Fibroblast of the aortic adventitia (primary cell): ENCODE measurements at regions not wholly inside any gene's neighbourhood (a gene's known extent, or its start where the extent isn't known, plus 50 kb on each side); places are given as distances from the start of the nearest gene placed in this dataset.
"Not testable (repeated sequence)": the region's sequence is repeated elsewhere in the genome, so short reads cannot be mapped to it uniquely, and the experiment has no call there.

Experiments
- DNase-seq: peaks from one replicate; pipeline ENCODE4 v3.0.0-alpha.2; 2010; ENCODE audit warnings: low read depth
- H3K4me3 ChIP-seq: 2 replicates; pipeline ENCODE4 v1.5.1; 2011; ENCODE audit warnings: low read depth, mild to moderate bottlenecking, control low read depth, low read length, moderate library complexity
- CTCF ChIP-seq: IDR thresholded peaks from 2 replicates; pipeline ENCODE4 v1.5.1; 2011; ENCODE audit warnings: mild to moderate bottlenecking, low read length, control low read depth, inconsistent platforms; ENCODE audit not compliant: insufficient read depth

- no peak for TF ChIP-seq CTCF
- H3K4me3 ChIP-seq = no peak overlapping the region
- DNase-seq = no peak
Measured at GRCh38 chrX:131845771-131846170, 177.3 kb upstream of the STK26 start.

- not testable (repeated sequence) for H3K4me3 ChIP-seq, DNase-seq
Measured at GRCh38 chrX:131850964-131851363, 172.1 kb upstream of the STK26 start.

- DNase-seq = no peak
- no peak overlapping the region for H3K4me3 ChIP-seq
- TF ChIP-seq CTCF = no peak
Measured at GRCh38 chrX:131853440-131853839, 169.7 kb upstream of the STK26 start.

- H3K4me3 ChIP-seq = no peak overlapping the region
- TF ChIP-seq CTCF = no peak
- DNase-seq = peak; percentile 10
Measured at GRCh38 chrX:131854581-131854980, 168.5 kb upstream of the STK26 start.

- TF ChIP-seq CTCF = no peak
- DNase-seq = no peak
- H3K4me3 ChIP-seq = no peak overlapping the region
Measured at GRCh38 chrX:131861088-131861787, 161.9 kb upstream of the STK26 start.

GRCh38 chrX:131862321-131862720 is 160.8 kb upstream of the STK26 start:
- no peak for DNase-seq
- no peak overlapping the region for H3K4me3 ChIP-seq
- no peak for TF ChIP-seq CTCF

GRCh38 chrX:131869182-131869581 is 153.9 kb upstream of the STK26 start:
- no peak for DNase-seq
- no peak overlapping the region for H3K4me3 ChIP-seq
- TF ChIP-seq CTCF = no peak
